HG02642 (cell line): ENCODE measurements at regions not wholly inside any gene's neighbourhood (a gene's known extent, or its start where the extent isn't known, plus 50 kb on each side); places are given as distances from the start of the nearest gene placed in this dataset.
A peak's percentile ranks its signal among the peaks of the same experiment; 100 is the strongest.

Source experiments
- ATAC-seq: cut with Tn5 transposase; IDR thresholded peaks from one replicate; pipeline ENCODE4 v1.9.1; 2021; ENCODE audit warnings: mild to moderate bottlenecking; ENCODE audit not compliant: unreplicated experiment, poor library complexity

DNA sequence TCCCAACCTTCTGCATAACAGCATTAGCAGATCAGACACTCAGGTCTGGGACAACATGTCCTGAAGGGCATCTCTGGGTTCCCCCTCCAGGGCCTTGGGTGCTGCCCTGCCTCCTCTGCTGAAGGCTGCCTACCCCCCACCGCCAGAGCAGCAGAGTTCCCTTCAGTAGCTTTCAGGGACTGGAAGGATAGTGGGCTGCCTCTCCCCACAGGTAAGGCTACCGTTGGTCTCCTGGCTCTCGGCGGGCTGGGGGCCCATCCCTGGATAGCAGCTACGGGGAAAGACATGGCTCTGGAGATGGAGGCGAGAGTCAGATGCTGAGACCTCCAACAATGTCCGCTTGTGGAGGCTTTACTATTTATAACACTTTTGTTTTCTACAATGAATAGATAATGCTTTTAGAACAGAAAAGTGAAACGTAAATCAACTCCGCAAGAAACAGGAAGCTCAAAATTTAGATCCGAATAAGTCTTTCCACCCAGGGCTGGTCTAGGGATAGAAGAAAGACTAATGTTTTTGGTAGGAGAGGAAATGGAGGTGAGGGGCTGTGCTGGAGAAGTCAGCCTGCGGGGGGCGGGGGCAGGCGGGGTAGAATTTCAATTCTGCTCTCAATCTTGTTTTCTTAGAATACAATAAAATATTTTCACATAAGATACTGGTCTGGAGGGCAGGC lies 58.4 kb downstream of the ARL4C start:
- ATAC-seq: no peak

DNA sequence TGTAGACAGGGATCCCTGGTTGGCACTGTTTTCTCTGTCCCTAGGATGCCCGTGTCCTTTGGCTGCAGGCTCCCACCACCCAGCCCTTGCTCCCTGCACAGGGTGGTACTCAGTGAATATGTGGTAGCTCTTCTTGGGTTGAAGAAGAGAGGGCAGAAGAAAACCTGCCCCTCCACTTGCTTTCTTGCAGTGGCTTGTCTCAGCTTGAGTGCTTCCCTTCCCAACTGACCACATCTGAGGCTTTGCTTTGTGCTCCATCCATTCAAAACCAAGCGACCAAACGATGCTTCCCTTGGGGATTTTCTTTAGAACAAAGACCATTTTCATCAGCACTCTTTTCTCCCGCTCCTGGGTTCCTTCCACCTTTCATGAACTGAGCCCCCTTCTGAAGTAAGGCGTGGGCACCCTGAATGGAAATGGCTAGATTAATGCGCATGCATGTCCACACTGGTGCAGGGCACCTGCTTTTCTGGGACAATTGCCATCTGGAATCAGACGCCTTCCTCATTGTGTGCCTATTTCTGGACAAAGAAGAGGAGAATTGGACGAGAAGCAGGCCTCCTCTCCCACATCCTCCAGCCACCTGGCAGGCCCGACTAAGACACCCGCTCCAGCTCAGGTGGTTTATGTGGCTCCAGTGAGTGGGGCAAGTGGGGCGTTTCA lies 59.1 kb downstream of the ARL4C start:
- no peak for ATAC-seq

DNA sequence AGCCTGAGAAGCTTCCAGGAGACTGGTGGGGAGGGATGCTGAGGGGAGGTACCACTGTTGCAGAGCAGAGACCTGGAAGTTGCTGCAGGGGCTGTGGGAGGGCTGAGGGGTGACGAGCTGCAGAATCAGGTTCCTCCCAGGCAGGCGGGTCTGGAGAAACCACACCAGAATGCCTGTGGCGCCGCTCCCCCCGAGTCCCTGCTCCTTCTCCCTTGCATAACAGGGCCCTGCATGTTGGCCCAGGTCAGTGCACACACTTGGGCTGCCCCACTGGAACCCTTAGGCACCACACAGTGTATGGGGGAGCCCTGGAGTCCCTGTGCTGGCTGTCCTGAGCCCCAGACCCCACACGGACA lies 60.4 kb downstream of the ARL4C start:
- no peak for ATAC-seq

DNA sequence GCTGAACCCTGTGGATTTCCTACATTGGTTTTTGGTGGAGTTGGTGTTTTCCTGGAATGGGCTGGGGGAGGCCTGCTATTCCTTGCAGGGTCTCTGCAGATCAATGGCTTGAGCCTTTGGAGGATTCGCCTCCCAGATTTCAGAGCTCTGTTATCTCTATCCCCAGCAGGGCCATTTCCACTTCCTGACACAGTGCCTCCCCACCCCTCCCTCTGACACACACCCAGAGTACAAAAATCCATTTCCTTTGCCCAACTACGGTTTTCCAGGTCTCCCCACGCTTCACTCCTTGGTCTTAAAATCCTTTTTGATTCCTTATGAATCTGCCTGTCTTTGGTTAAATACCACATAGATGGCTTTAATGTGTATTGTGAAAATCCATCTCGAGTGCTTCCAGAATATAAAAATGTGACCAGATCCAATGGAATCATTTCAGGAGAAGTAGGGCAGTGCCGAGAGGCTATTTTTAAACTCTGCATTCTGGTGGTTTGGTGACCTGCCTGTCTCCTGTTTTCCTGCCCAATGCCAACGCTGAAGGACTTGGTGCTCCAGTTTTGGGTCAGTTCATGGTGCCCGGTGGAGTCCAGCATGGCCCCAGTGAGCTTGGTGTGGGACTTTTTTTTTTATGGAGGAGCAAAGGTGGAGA lies 60.9 kb downstream of the ARL4C start:
- no peak for ATAC-seq

DNA sequence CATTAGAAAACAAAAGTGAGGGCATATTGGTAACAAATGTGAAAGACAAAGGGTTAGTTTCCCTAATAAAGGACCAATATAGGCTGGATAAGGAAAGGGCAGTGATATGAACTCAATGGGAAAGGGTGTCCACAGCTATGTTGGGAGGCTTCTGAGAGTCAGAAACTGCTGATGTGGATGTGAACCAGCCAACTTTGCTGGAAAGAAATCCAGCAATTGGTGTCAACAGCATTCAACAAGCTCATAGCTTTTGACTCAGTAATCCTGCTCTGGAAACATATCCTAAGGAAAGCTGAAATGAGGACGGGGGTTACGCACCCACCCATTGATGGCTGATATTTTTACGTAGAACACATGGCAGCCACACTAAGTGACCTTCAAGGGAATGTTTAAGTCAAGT lies 63.7 kb downstream of the ARL4C start:
- ATAC-seq: no peak

DNA sequence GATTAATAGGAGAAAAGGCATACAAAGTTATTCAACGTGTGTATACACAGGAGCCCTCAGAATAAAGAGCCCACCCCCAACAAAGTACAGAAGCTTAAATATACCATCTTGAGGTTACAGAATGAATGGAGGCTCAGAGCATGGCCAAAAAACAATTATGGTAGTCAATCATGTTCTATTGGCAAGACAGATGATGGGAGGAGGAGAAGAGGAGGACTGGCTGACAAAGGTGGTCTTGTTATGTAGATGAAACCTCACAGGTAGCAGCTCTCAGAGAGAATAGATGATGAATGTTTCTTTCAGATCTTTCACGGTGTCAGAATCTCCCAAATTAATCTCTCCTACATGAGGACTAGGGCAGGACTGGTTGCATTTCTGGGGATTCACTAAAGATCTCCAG lies 66.0 kb downstream of the ARL4C start:
- no peak for ATAC-seq

DNA sequence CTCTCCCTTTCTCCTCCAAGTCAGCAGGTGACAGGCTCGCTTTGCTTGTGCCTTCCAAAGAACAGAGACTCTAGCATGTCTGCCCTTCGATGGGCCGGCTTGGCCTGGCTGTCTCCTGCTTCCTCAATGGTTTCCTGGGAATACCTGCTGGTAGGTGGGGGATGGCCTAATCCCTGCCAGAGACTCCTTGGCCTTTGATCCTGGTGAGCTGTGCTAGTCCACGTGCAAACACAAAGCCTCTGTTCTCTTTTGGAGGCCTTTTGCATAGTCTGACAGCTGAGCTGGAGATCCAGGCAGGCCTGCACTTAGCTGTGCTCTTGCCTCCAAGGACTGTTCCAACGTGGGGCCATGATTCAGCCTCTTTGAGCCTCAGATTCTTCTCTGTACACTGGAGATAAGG lies 67.6 kb downstream of the ARL4C start:
- no peak for ATAC-seq

DNA sequence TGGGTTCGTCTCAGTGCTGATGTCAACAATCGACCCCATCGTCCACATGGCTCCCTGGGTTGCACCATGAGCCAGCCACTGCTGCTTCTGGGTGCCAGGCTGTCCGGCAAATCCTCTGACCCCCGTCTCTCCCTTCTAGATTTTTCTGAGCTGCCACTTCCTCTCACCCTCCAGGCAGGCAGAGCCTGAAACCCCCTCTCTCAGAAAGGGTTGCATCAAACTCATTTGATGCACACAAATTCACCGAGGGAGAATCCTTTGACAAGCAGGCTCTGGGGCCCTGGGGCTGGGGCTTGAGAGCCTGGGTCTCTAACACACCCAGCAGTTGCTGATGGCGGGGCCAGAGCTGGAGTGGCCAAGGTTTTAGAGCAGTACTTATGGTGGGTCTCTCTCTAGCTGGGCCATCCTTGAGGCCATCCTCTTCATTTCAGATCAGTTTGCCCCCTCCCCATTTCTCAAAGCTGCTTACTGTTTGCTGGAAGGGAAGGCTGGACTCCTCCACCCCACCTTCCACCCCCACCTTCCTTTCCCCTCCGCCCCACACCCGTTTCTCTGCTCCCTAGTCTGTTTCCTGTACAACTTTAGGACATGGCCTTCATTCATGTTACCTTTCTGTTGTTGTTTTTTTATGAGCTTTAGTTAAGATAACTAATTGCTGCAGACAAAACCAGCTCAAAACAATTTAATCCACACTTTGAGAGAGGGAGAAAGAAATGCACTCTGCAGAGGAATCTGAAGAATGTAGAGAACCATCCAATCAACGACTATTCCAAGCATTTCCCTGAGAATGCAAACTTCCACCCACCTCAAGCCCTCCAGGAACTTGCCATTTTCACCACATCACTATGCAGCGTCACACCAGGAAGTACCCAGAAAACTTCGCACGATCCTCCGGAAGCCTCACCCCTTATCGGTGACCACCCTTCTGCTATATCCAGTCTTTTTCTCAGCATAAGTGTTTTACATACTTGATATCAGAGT lies 69.5 kb downstream of the ARL4C start:
- no peak for ATAC-seq

DNA sequence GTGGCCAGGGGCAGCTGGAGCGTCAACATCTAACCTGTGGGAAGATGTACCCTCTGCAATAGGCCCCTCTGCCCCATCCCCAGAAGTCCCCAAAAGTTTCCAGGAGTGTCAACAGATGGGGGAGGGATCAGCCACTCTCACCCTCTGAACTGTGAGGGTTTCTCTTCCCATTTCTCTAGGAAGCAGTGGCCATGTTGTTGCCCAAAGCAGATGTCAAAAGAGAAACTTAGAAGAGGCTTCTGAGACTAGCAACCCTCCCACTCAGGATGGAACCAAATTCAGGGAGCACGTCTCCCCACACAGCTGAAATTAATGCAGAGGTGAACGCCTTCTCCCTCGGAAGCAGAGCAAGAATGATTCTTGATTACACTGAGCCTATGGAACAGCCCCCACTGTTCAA lies 70.3 kb downstream of the ARL4C start:
- no peak for ATAC-seq

DNA sequence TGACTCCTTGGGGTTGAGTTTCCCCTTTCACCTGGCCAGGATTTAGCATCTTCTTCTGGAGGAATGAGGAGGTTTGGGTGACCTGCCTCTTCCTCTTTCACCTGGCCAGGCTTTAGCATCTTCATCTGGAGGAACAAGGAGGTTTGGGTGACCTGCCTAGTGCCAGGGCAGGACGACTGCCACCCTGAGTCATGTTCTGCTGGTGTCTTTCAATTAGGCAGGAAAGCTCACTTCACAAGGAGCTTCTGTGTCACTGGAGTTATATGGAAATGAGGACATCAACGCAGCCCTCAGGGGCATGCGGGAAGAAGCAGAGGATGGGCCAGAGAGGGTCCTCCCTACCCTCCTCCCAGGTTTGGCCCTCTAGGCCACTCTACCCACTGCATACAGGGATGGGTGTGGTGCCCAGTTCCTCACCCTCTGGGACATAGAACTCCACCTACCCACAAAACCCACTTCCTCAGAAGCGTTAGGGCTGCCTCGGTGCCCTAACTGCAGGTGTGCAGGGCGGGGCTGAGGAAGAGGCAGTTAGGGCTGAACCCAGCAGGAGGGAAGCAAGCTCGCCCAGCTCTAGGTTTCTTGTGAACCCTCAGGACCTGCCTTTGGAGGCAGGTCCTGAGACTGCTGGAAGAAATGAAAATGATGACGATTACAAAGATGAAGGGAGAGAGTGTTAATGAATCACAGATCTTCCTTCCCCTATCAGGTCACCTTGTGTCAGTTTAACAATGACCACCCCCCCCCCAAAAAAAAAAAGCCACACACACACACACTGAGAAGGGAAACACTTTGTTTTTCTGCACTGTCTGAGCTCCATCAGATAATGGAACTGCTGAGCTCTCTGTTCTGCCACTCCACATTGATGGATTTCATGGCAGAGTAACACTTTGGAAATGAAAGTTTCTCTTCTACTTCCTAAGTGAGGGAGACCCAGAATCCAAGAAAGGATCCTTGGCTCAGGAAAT lies 71.0 kb downstream of the ARL4C start:
- peak; percentile 90 for ATAC-seq

DNA sequence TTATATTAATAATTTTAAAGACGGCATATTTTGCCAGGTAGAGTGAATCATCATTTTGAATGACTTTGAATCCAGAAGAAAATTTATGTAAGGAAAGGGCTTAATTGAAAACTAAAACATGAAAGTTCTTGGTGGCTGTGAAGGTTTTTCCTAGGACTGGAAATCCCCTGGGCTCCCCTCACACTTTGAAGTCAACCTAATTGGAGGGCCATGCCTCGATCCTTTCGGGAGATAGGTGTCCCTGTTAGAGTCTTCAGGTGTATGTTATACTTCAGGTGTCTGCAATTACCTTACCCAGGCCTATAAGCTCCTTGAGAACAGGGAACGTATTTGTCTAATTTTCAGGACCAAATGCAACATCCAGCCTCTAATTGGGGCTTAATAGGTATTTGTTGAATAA lies 73.0 kb downstream of the ARL4C start:
- ATAC-seq: no peak

DNA sequence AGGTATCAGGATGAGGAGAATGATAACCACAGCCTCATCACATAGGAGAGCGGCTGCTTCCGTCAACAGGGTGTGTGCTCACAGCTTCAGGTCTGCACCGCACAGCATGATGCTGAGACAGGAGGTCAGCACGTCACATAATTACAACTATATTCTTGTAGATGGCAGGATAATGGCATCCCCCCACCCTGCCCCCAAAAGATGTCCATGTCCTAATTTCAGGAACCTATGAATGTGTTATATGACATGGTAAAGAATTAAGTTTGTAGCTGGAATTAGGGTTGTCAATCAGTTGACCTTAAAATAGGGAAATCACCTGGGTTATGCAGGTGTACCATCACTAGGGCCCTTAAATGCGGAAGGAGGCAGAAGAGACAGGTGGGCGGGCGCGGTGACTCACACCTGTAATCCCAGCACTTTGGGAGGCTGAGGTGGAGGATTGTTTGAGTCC lies 73.9 kb downstream of the ARL4C start:
- ATAC-seq: no peak

DNA sequence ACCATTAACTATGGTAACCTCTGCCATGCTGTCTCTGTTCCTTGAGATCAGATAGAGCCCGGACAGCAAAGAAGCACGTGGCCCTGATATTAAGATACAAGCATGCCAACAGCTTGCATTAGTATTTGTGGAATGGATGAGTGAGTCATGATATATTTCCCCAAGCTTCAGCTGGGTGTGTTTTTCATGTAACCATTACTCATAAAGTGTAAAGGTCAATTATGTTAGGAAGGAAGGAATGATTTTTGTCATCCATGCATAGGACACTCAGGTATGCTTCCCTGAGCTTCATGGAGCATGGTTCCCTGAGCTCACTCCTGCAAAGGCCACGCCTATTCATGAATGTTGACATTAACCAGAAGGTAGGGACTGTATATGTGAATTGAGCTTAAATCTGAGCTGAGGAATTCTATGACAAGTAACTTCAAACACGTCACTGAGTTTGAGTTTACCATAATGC lies 74.6 kb downstream of the ARL4C start:
- ATAC-seq: no peak

DNA sequence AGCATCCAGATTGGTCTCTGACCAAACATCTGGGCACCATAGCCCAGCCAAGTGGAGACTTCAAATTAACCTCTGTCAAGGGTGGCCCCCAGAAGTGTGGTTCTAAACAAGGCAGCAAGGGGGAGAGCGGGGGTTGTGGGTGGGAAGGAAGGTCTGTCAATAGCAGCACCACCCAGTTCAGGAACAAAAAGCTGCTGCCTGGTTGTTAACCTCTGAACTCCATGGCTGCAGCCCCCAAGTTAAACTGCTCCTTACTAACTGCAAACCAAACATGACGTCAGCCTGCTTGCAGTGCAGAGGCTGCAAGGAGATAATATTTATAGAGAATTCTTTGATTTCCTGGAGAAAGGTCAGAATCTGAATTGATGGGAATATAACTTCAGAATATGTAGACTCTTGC lies 76.5 kb downstream of the ARL4C start:
- no peak for ATAC-seq

DNA sequence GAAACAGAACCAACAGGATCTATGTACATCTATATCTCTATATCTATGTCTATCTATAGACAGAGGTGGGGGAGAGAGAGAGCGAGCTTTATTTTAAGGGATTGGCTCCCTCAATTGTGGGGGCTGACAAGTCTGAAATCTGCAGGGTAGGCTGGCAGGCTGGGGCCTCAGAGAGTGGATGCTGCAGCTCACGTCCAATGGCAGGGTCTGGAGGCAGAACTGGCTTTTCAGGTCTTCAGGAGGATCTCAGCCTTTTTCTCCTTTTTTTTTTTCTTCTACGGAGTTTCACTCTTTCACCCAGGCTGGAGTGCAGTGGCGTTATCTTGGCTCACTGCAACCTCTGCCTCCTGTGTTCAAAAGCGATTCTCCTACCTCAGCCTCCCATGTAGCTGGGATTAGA lies 77.2 kb downstream of the ARL4C start:
- ATAC-seq: no peak

DNA sequence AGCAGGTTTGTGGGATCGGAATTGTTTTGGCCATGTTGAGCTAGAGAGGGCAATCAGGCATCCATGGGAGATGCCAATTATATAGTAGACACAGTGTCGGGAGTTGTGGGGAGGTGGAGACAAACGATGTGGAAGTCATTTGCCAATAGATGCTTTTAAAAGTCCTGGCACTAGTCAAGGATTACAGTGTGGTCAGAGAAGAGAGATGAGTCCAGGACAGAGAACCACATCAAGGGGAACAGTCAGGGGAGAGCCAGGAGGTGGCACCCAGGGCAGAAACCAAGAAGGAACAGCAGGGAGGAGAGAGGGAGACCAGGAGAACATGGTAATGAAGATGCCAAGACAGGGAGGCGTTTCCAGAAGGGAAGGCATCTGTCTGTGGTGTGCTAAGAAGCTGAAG lies 81.2 kb downstream of the ARL4C start:
- ATAC-seq: no peak

DNA sequence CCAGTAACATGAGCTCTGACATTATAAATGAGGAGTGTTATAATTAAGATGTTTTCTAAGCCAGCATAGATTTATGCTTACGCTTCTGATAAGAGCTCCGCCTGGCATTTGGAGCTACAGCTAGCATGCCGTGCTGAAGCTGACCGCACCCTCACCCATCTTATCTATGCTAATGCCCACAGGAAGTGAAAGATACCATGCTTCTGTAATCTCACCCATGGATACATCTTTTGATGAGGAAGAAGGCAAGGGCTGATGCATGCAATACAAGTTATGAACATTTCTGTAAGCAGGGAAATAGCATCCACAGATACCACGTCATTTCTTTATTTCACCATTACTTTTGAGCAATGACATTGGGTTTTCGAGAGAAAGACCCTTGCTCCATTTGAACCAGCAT lies 82.3 kb downstream of the ARL4C start:
- ATAC-seq: no peak

DNA sequence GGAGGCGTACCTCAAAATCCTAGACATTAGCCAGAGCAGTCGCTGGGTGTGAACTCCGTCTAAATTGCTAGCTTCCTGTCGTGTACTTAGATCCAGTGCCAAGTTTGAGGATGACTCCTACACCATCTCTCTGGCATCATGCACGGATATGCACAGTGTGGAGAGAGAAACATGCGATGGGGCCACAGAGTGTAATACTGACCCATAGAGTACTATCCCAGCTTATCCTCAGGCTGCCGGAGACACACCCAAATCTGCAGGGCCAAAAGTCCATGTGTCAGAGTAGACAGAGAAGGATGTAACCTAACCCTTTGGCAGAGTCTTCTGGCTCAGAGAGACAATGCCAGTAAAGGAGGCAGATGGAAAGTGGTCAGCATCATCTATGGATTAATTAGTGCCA lies 84.2 kb downstream of the ARL4C start:
- no peak for ATAC-seq

DNA sequence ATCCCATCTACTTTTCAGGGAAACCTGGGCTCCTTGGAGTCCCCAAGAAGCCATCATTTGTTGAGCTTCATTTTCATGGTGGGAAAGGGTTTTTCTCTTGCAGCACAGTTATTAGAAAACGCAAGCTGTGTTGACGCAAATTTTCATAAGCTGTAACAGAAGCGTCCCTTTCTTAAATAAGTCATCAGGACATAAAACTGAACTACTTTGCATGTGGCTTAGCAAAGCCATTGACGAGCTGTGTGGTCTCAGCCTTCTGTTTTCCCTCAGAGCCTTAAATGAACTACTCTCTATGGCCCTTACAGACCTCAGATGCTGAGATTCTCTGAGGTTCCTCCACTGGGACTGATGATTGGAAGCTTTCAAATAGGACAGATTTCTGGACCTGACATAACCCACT lies 85.1 kb downstream of the ARL4C start:
- ATAC-seq: peak; percentile 86

DNA sequence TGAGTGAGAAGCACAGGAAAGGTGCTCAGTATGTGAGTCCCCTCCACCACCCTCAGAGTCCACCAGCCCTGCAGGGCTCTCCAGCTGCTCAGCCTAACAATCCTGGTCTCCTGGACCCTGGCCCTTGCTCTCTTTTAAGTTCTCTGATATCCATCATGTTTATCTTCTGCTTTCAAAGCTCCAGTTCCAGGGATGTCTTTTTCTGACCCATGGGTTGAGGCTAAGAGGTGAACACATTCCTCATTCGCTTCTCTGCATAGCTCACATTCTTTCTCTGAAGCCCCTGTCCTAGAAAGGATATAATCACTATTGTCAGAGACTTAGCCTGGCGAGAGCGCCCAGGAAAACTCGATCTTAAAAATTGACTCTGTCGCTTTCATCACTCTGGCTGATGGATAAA lies 86.4 kb downstream of the ARL4C start:
- ATAC-seq: no peak
